ENCODE measurements at regions not wholly inside any gene's neighbourhood (a gene's known extent, or its start where the extent isn't known, plus 50 kb on each side); places are given as distances from the start of the nearest gene placed in this dataset.
A peak's percentile ranks its signal among the peaks of the same experiment; 100 is the strongest.

GRCh38 chrX:122583551-122583950 is 600.5 kb upstream of the GRIA3 start:
- Mint-ChIP-seq H3K27ac (no peak overlapping the region), H3K9me3 (peaks cover 4% of the 10 kb centered on the region; the same call in 1 of the 2 replicates), H3K36me3 (ENCODE audit: low read depth) (peaks cover 5% of the 10 kb centered on the region), H3K27me3 (ENCODE audit: insufficient read depth) (no peaks in the 10 kb centered on the region; the same call in 1 of the 2 replicates), H3K4me1 (ENCODE audit: low read depth) (peaks cover 74% of the 10 kb centered on the region), H3K4me3 (no peak overlapping the region)
- TF ChIP-seq CTCF (IDR thresholded peaks at IDR 0.05), result no peak
- no peak for DNase-seq

GRCh38 chrX:122584981-122585380 is 599.1 kb upstream of the GRIA3 start:
- no peak for TF ChIP-seq CTCF (IDR thresholded peaks at IDR 0.05)
- H3K4me1 Mint-ChIP-seq (ENCODE audit: low read depth), result peaks cover 60% of the 10 kb centered on the region
- H3K27ac Mint-ChIP-seq, result no peak overlapping the region
- no peak overlapping the region for H3K4me3 Mint-ChIP-seq
- no peaks in the 10 kb centered on the region; the same call in 1 of the 2 replicates for H3K27me3 Mint-ChIP-seq (ENCODE audit: insufficient read depth)
- peaks cover under 1% of the 10 kb centered on the region; the same call in 1 of the 2 replicates for H3K9me3 Mint-ChIP-seq
- DNase-seq, result no peak
- peaks cover 1% of the 10 kb centered on the region for H3K36me3 Mint-ChIP-seq (ENCODE audit: low read depth)

- Mint-ChIP-seq H3K9me3 (no peaks in the 10 kb centered on the region), H3K27me3 (ENCODE audit: insufficient read depth) (no peaks in the 10 kb centered on the region; the same call in 1 of the 2 replicates), H3K36me3 (ENCODE audit: low read depth) (no peaks in the 10 kb centered on the region), H3K4me1 (ENCODE audit: low read depth) (peaks cover 46% of the 10 kb centered on the region), H3K27ac (peak overlapping the region; percentile 24; the same call in 1 of the 2 replicates), H3K4me3 (no peak overlapping the region)
- TF ChIP-seq CTCF (IDR thresholded peaks at IDR 0.05), result no peak
- DNase-seq, result no peak
Observed at GRCh38 chrX:122586831-122587230, 597.2 kb upstream of the GRIA3 start.

- Mint-ChIP-seq H3K4me1 (ENCODE audit: low read depth) (peaks cover 13% of the 10 kb centered on the region), H3K27ac (no peak overlapping the region), H3K9me3 (no peaks in the 10 kb centered on the region), H3K4me3 (no peak overlapping the region), H3K36me3 (ENCODE audit: low read depth) (no peaks in the 10 kb centered on the region), H3K27me3 (ENCODE audit: insufficient read depth) (peaks cover 1% of the 10 kb centered on the region; the same call in 1 of the 2 replicates)
- DNase-seq, result no peak
- TF ChIP-seq CTCF (IDR thresholded peaks at IDR 0.05), result no peak
Observed at GRCh38 chrX:122591546-122591945, 592.5 kb upstream of the GRIA3 start.

GRCh38 chrX:122596998-122597397 is 587.1 kb upstream of the GRIA3 start:
- Mint-ChIP-seq H3K36me3 (ENCODE audit: low read depth) (no peaks in the 10 kb centered on the region), H3K4me3 (no peak overlapping the region), H3K27ac (no peak overlapping the region), H3K4me1 (ENCODE audit: low read depth) (no peaks in the 10 kb centered on the region), H3K27me3 (ENCODE audit: insufficient read depth) (peaks cover 1% of the 10 kb centered on the region; the same call in 1 of the 2 replicates), H3K9me3 (no peaks in the 10 kb centered on the region)
- TF ChIP-seq CTCF (IDR thresholded peaks at IDR 0.05), result no peak
- DNase-seq, result no peak

- peaks cover 40% of the 10 kb centered on the region for H3K4me1 Mint-ChIP-seq (ENCODE audit: low read depth)
- DNase-seq, result no peak
- H3K36me3 Mint-ChIP-seq (ENCODE audit: low read depth), result peaks cover 7% of the 10 kb centered on the region
- no peak for TF ChIP-seq CTCF (IDR thresholded peaks at IDR 0.05)
- no peak overlapping the region for H3K27ac Mint-ChIP-seq
- no peak overlapping the region for H3K4me3 Mint-ChIP-seq
- no peaks in the 10 kb centered on the region for H3K27me3 Mint-ChIP-seq (ENCODE audit: insufficient read depth)
- peaks cover 8% of the 10 kb centered on the region; the same call in 1 of the 2 replicates for H3K9me3 Mint-ChIP-seq
Observed at GRCh38 chrX:122622795-122623194, 561.3 kb upstream of the GRIA3 start.
